ENCODE measurements at regions not wholly inside any gene's neighbourhood (a gene's known extent, or its start where the extent isn't known, plus 50 kb on each side); places are given as distances from the start of the nearest gene placed in this dataset.

- H3K9me2 ChIP-seq (replicated peaks; ENCODE audit: low read length), result no peaks in the 10 kb centered on the region
- no peak overlapping the region for H3K4me3 ChIP-seq (ENCODE audit: low read length)
- ChIA-PET CTCF (no interaction called here), POLR2A (ENCODE audit: unreplicated experiment) (no interaction called here)
- H3K27ac ChIP-seq (ENCODE audit: low read length), result no peak overlapping the region
- H3K9ac ChIP-seq (ENCODE audit: low read length), result no peak overlapping the region
- H2AFZ ChIP-seq (ENCODE audit: low read length), result no peak overlapping the region
- no peaks in the 10 kb centered on the region for H4K20me1 ChIP-seq (ENCODE audit: low read length)
- no peaks in the 10 kb centered on the region for H3K9me3 ChIP-seq (ENCODE audit: low read length)
- intact Hi-C loops (cut with micrococcal nuclease), result no loop called here
- no peak for DNase-seq
- no peak overlapping the region for H3K4me2 ChIP-seq (ENCODE audit: low read length)
- no peaks in the 10 kb centered on the region for H3F3A ChIP-seq (ENCODE audit: low read length, unreplicated experiment)
- no peaks in the 10 kb centered on the region for H3K36me3 ChIP-seq (ENCODE audit: low read depth, low read length)
- no peaks in the 10 kb centered on the region for H3K27me3 ChIP-seq (ENCODE audit: low read length)
- ATAC-seq, result no peak
- 0 out of 2 replicates have a peak, but pooled peaks cover 1% of the 10 kb centered on the region for H3K4me1 ChIP-seq (ENCODE audit: insufficient read depth, low read length)
- no peaks in the 10 kb centered on the region for H3K79me2 ChIP-seq (ENCODE audit: low read length)
- TF ChIP-seq EZH2 (IDR thresholded peaks at IDR 0.05; ENCODE audit: low read length, unreplicated experiment), result no peak
- no peak for TF ChIP-seq EZH2phosphoT487 (IDR thresholded peaks at IDR 0.05; ENCODE audit: borderline replicate concordance, low read length)
- no peak for TF ChIP-seq CTCF (conservative IDR thresholded peaks at IDR 0.05; ENCODE audit: low read depth, low read length)
- BruUV-seq (replicated peaks), result no TSS peak
Observed at GRCh38 chr9:108615152-108615551, 240.6 kb downstream of the ACTL7B start.

DNA sequence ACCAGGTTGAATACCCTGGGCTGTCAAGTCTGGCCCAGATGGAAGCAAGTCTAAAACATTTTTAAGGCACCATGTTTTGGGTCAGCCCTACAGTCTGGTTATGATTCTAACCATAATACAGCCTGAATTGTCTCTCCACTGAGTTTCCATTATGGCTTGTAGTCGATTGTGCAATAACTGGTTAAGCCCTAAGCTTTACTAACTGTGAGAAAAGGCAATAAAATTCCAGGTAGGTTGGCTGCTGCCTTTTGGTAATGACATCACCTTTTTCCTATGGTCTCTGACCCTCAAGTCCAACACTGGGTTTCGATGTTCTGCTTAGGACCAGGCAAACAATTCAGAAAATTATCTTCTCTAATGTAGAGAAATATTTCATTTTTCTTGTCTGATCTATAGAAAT, 243.3 kb downstream of the ACTL7B start:
- ChIA-PET POLR2A (ENCODE audit: unreplicated experiment) (no interaction called here), CTCF (no interaction called here)
- no peak for TF ChIP-seq EZH2 (IDR thresholded peaks at IDR 0.05; ENCODE audit: low read length, unreplicated experiment)
- TF ChIP-seq CTCF (conservative IDR thresholded peaks at IDR 0.05; ENCODE audit: low read depth, low read length), result no peak
- Histone ChIP-seq H3K4me1 (ENCODE audit: insufficient read depth, low read length) (peaks cover 7% of the 10 kb centered on the region), H3K9ac (ENCODE audit: low read length) (no peak overlapping the region), H3K79me2 (ENCODE audit: low read length) (no peaks in the 10 kb centered on the region), H3K4me3 (ENCODE audit: low read length) (no peak overlapping the region), H3K27ac (ENCODE audit: low read length) (no peak overlapping the region), H3K36me3 (ENCODE audit: low read depth, low read length) (no peaks in the 10 kb centered on the region), H3F3A (ENCODE audit: low read length, unreplicated experiment) (no peaks in the 10 kb centered on the region), H2AFZ (ENCODE audit: low read length) (no peak overlapping the region), H3K9me3 (ENCODE audit: low read length) (no peaks in the 10 kb centered on the region), H3K4me2 (ENCODE audit: low read length) (no peak overlapping the region), H4K20me1 (ENCODE audit: low read length) (no peaks in the 10 kb centered on the region), H3K27me3 (ENCODE audit: low read length) (no peaks in the 10 kb centered on the region), H3K9me2 (replicated peaks; ENCODE audit: low read length) (no peaks in the 10 kb centered on the region)
- ATAC-seq, result no peak
- BruUV-seq (replicated peaks), result no TSS peak
- DNase-seq, result no peak
- intact Hi-C loops (cut with micrococcal nuclease), result no loop called here

DNA sequence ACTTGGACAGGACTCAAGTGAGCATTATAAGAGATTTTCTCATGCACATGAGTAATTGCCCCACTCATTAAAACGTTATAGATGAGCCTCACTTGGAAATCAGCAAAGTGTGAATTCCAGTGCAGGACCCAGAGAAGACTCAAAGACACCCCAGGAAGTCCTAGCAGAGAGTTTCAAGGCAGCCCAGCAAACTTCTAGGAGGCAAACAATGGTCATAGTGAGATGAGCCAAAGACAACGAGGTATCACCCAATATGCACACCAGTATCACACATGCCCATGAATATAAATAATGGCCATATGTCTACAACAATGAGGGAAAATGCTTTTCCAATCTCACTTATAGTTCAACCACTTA, 245.9 kb downstream of the ACTL7B start:
- H3K9ac ChIP-seq (ENCODE audit: low read length), result no peak overlapping the region
- no TSS peak for BruUV-seq (replicated peaks)
- DNase-seq, result no peak
- H3K4me3 ChIP-seq (ENCODE audit: low read length), result no peak overlapping the region
- POLR2A ChIA-PET (ENCODE audit: unreplicated experiment), result no interaction called here
- no peaks in the 10 kb centered on the region for H3K79me2 ChIP-seq (ENCODE audit: low read length)
- no peak for TF ChIP-seq EZH2 (IDR thresholded peaks at IDR 0.05; ENCODE audit: low read length, unreplicated experiment)
- TF ChIP-seq CTCF (conservative IDR thresholded peaks at IDR 0.05; ENCODE audit: low read depth, low read length), result no peak
- no peak for TF ChIP-seq EZH2phosphoT487 (IDR thresholded peaks at IDR 0.05; ENCODE audit: borderline replicate concordance, low read length)
- H3K27me3 ChIP-seq (ENCODE audit: low read length), result no peaks in the 10 kb centered on the region
- H3K36me3 ChIP-seq (ENCODE audit: low read depth, low read length), result no peaks in the 10 kb centered on the region
- CTCF ChIA-PET, result no interaction called here
- H4K20me1 ChIP-seq (ENCODE audit: low read length), result no peaks in the 10 kb centered on the region
- peaks cover 7% of the 10 kb centered on the region for H3K4me1 ChIP-seq (ENCODE audit: insufficient read depth, low read length)
- intact Hi-C loops (cut with micrococcal nuclease), result no loop called here
- H3K9me2 ChIP-seq (replicated peaks; ENCODE audit: low read length), result no peaks in the 10 kb centered on the region
- ATAC-seq, result no peak
- H2AFZ ChIP-seq (ENCODE audit: low read length), result no peak overlapping the region
- no peaks in the 10 kb centered on the region for H3F3A ChIP-seq (ENCODE audit: low read length, unreplicated experiment)
- no peak overlapping the region for H3K4me2 ChIP-seq (ENCODE audit: low read length)
- H3K9me3 ChIP-seq (ENCODE audit: low read length), result no peaks in the 10 kb centered on the region
- H3K27ac ChIP-seq (ENCODE audit: low read length), result 0 out of 2 replicates have a peak overlapping the region, but pooled peaks have one; percentile 23
